OCI-LY3 (cell line): ENCODE measurements at regions not wholly inside any gene's neighbourhood (a gene's known extent, or its start where the extent isn't known, plus 50 kb on each side); places are given as distances from the start of the nearest gene placed in this dataset.

Experiments used
- H2AFZ ChIP-seq: fragments of 200-600, 300-600 bp; shearing (Covaris generic); 2 replicates; pipeline ENCODE4 v1.6.0; 2014; ENCODE audit warnings: antibody characterized with exemption, low read depth, low read length
- H3K27ac ChIP-seq: fragments of 200-600, 300-600 bp; sonication (generic); 2 replicates; pipeline ENCODE4 v1.5.1; 2014; ENCODE audit warnings: mild to moderate bottlenecking, low read length, moderate library complexity, mixed read lengths
- H3K27me3 ChIP-seq: fragments of 200-600, 300-600 bp; sonication (generic); 2 replicates; pipeline ENCODE4 v1.6.1; 2014; ENCODE audit warnings: low read depth, low read length, mixed read lengths
- H3K36me3 ChIP-seq: fragments of 200-600, 300-600 bp; sonication (generic); replicated peaks from 2 replicates; pipeline ENCODE3; 2014; ENCODE audit warnings: low read depth, low read length, mixed read lengths
- H3K4me1 ChIP-seq: fragments of 300-600, 200-600 bp; sonication (generic); 2 replicates; pipeline ENCODE4 v1.6.1; 2014; ENCODE audit warnings: low read length, mixed read lengths
- H3K4me2 ChIP-seq: fragments of 200-600, 300-600 bp; sonication (generic); 2 replicates; pipeline ENCODE4 v1.6.1; 2014; ENCODE audit warnings: low read length, mixed read lengths
- H3K4me3 ChIP-seq: fragments of 300-600, 200-600 bp; sonication (generic); 2 replicates; pipeline ENCODE4 v1.5.1; 2014; ENCODE audit warnings: antibody characterized with exemption, mild to moderate bottlenecking, low read length, moderate library complexity
- H3K79me2 ChIP-seq: fragments of 300-600, 200-600 bp; shearing (Covaris generic); 2 replicates; pipeline ENCODE4 v1.6.1; 2014; ENCODE audit warnings: mild to moderate bottlenecking, low read length, mixed read lengths
- H3K9ac ChIP-seq: fragments of 300-600, 200-600 bp; shearing (Covaris generic); 2 replicates; pipeline ENCODE4 v1.6.0; 2014; ENCODE audit warnings: mild to moderate bottlenecking, low read length, moderate library complexity
- H3K9me3 ChIP-seq: fragments of 200-600, 300-600 bp; shearing (Covaris generic); 2 replicates; pipeline ENCODE4 v1.6.1; 2014; ENCODE audit warnings: low read length, mixed read lengths; ENCODE audit not compliant: insufficient read depth
- H4K20me1 ChIP-seq: fragments of 200-600, 300-600 bp; sonication (generic); 2 replicates; pipeline ENCODE4 v1.6.1; 2016; ENCODE audit warnings: low read length, mixed read lengths; ENCODE audit not compliant: insufficient read depth
- CTCF ChIP-seq: fragments of 200-600, 300-600 bp; sonication (generic); IDR thresholded peaks from 2 replicates; pipeline ENCODE4 v1.5.1; 2014; ENCODE audit warnings: antibody characterized with exemption, low read length, low read depth
- EZH2phosphoT487 ChIP-seq: fragments of 200-600 bp; shearing (Covaris generic); IDR thresholded peaks from 2 replicates; pipeline ENCODE4 v1.6.1; 2018; ENCODE audit warnings: antibody characterized with exemption, mixed run types, low read depth

- Histone ChIP-seq H3K9me3 (0 out of 2 replicates have a peak, but pooled peaks cover 8% of the 10 kb centered on the region), H3K27ac (peak overlapping the region; percentile 52), H2AFZ (no peak overlapping the region), H3K9ac (peak overlapping the region; percentile 24; the same call in 1 of the 2 replicates), H3K36me3 (peaks cover 7% of the 10 kb centered on the region), H4K20me1 (no peaks in the 10 kb centered on the region), H3K79me2 (no peaks in the 10 kb centered on the region), H3K4me3 (peak overlapping the region; percentile 1; the same call in 1 of the 2 replicates), H3K27me3 (no peaks in the 10 kb centered on the region), H3K4me2 (peak overlapping the region; percentile 42), H3K4me1 (peaks cover 42% of the 10 kb centered on the region)
- no peak for TF ChIP-seq CTCF
- no peak for TF ChIP-seq EZH2phosphoT487
Measured at GRCh38 chr2:8388781-8389180, 293.1 kb upstream of the ID2 start.

- peak overlapping the region; percentile 42 for H3K4me2 ChIP-seq
- H3K27ac ChIP-seq: peak overlapping the region; percentile 52
- peak overlapping the region; percentile 1; the same call in 1 of the 2 replicates for H3K4me3 ChIP-seq
- H3K9ac ChIP-seq: peak overlapping the region; percentile 24; the same call in 1 of the 2 replicates
- H3K79me2 ChIP-seq: no peaks in the 10 kb centered on the region
- 0 out of 2 replicates have a peak, but pooled peaks cover 8% of the 10 kb centered on the region for H3K9me3 ChIP-seq
- TF ChIP-seq CTCF: no peak
- TF ChIP-seq EZH2phosphoT487: no peak
- no peak overlapping the region for H2AFZ ChIP-seq
- H4K20me1 ChIP-seq: no peaks in the 10 kb centered on the region
- peaks cover 46% of the 10 kb centered on the region for H3K4me1 ChIP-seq
- peaks cover 7% of the 10 kb centered on the region for H3K36me3 ChIP-seq
- H3K27me3 ChIP-seq: no peaks in the 10 kb centered on the region
Measured at GRCh38 chr2:8389431-8390108, 292.3 kb upstream of the ID2 start.

GRCh38 chr2:8391126-8391525 is 290.7 kb upstream of the ID2 start:
- H3K27ac ChIP-seq: no peak overlapping the region
- H3K4me2 ChIP-seq: no peak overlapping the region
- H3K9me3 ChIP-seq: 0 out of 2 replicates have a peak, but pooled peaks cover 8% of the 10 kb centered on the region

GRCh38 chr2:8391584-8391983 is 290.3 kb upstream of the ID2 start:
- no peaks in the 10 kb centered on the region for H3K27me3 ChIP-seq
- no peak overlapping the region for H3K27ac ChIP-seq
- no peak overlapping the region for H2AFZ ChIP-seq
- no peak overlapping the region for H3K4me2 ChIP-seq
- TF ChIP-seq EZH2phosphoT487 (no peak), CTCF (no peak)
- 0 out of 2 replicates have a peak, but pooled peaks cover 8% of the 10 kb centered on the region for H3K9me3 ChIP-seq
- no peaks in the 10 kb centered on the region for H4K20me1 ChIP-seq
- no peak overlapping the region for H3K4me3 ChIP-seq
- H3K79me2 ChIP-seq: no peaks in the 10 kb centered on the region
- H3K36me3 ChIP-seq: peaks cover 7% of the 10 kb centered on the region
- H3K9ac ChIP-seq: no peak overlapping the region
- peaks cover 48% of the 10 kb centered on the region for H3K4me1 ChIP-seq

More at GRCh38 chr2:8391126-8391525, 290.7 kb upstream of the ID2 start:
- no peaks in the 10 kb centered on the region for H3K79me2 ChIP-seq
- no peak for TF ChIP-seq EZH2phosphoT487
- no peaks in the 10 kb centered on the region for H4K20me1 ChIP-seq
- peaks cover 44% of the 10 kb centered on the region for H3K4me1 ChIP-seq
- H3K27me3 ChIP-seq: no peaks in the 10 kb centered on the region
- peaks cover 7% of the 10 kb centered on the region for H3K36me3 ChIP-seq
- H2AFZ ChIP-seq: no peak overlapping the region
- no peak overlapping the region for H3K9ac ChIP-seq
- no peak overlapping the region for H3K4me3 ChIP-seq
